ENCODE measurements at regions not wholly inside any gene's neighbourhood (a gene's known extent, or its start where the extent isn't known, plus 50 kb on each side); places are given as distances from the start of the nearest gene placed in this dataset.

DNA sequence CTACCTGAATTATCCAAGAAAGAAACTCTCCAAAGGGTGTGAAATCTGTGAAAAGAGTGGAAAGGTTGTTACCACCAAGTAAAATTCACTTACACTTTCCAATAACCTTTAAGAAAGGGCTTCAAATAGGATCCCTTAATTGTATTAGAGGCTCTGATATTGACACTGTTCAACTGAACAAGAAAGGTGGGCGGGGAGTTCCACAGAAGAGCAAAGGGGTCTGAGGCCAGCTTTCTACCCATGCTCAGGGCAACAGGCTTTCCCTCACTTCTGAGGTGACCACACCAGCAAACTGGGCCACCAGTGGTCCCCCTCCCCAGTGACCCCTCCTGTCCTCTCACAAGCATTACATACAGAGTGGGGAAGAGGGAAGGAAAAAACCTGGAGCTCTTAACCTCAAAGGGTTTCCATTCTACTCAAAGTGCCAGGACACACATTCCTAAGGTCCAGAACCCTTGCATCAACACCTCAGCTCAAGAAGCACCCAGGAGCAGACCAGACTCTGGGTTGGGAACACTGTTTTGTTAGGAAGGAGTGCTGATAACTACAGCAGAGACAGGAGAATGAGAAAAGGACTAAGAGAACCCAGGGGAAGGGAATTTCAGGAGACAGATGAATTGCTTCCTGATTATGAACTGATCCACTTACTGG is 71.6 kb upstream of the AKIP1 start:
- no peak for TF ChIP-seq CTCF (IDR thresholded peaks at IDR 0.05; ENCODE audit: insufficient read depth, low read length, poor library complexity, severe bottlenecking)
- TF ChIP-seq EZH2phosphoT487 (conservative IDR thresholded peaks at IDR 0.05; ENCODE audit: low read length), result no peak
